Keratinocyte (primary cell): ENCODE measurements at regions not wholly inside any gene's neighbourhood (a gene's known extent, or its start where the extent isn't known, plus 50 kb on each side); places are given as distances from the start of the nearest gene placed in this dataset.

ENCODE experiments used
- DNase-seq: peaks from one replicate; pipeline ENCODE4 v3.0.0-alpha.2; 2011; ENCODE audit warnings: low read depth, missing footprints, low spot score
- FAIRE-seq: peaks from 2 replicates; lab custom pipeline; 2011; peaks lifted over from hg19 to GRCh38; lab: Jason Lieb, UNC
- H2AFZ ChIP-seq: 2 replicates; pipeline ENCODE4 v1.6.0; 2012; ENCODE audit warnings: low read length, control low read depth, inconsistent platforms; ENCODE audit not compliant: control insufficient read depth
- H3K27ac ChIP-seq: 2 replicates; pipeline ENCODE4 v1.5.1; 2011; ENCODE audit warnings: low read length; ENCODE audit not compliant: control insufficient read depth, insufficient read depth
- H3K27me3 ChIP-seq: 3 replicates; pipeline ENCODE4 v1.6.0; 2011; ENCODE audit warnings: low read length; ENCODE audit not compliant: control insufficient read depth, insufficient read depth; ENCODE audit errors: extremely low read depth
- H3K36me3 ChIP-seq, 2 experiments: 2 replicates in 1 of 2; 3 replicates in 1 of 2; pipeline ENCODE4 v1.5.1; 2011; ENCODE audit warnings: low read length in 2 of 2, mild to moderate bottlenecking in 1 of 2; ENCODE audit not compliant: control insufficient read depth in 2 of 2, insufficient read depth in 2 of 2; ENCODE audit errors: extremely low read depth in 1 of 2
- H3K4me1 ChIP-seq: 3 replicates; pipeline ENCODE4 v1.5.1; 2011; ENCODE audit warnings: low read length; ENCODE audit not compliant: control insufficient read depth, insufficient read depth; ENCODE audit errors: extremely low read depth
- H3K4me2 ChIP-seq: 3 replicates; pipeline ENCODE4 v1.6.0; 2011; ENCODE audit warnings: low read depth, low read length; ENCODE audit not compliant: control insufficient read depth, insufficient read depth; ENCODE audit errors: extremely low read depth
- H3K4me3 ChIP-seq, 3 experiments: fragments of 200-600 bp in 1 of 3; sonication (generic) in 1 of 3; 2 replicates in 2 of 3; 3 replicates in 1 of 3; pipeline ENCODE4 v1.5.1; 2011 to 2016; ENCODE audit warnings: low read length in 3 of 3, mild to moderate bottlenecking in 3 of 3, control low read depth in 2 of 3, inconsistent platforms in 1 of 3, low read depth in 1 of 3, mixed read lengths in 1 of 3, mixed run types in 1 of 3, moderate library complexity in 1 of 3; ENCODE audit not compliant: control insufficient read depth in 2 of 3, insufficient read depth in 2 of 3; ENCODE audit errors: extremely low read depth in 1 of 3
- H3K79me2 ChIP-seq: 2 replicates; pipeline ENCODE4 v1.6.0; 2012; ENCODE audit warnings: low read length; ENCODE audit not compliant: control insufficient read depth, insufficient read depth
- H3K9ac ChIP-seq: 3 replicates; pipeline ENCODE4 v1.6.0; 2011; ENCODE audit warnings: low read length; ENCODE audit not compliant: control insufficient read depth, insufficient read depth; ENCODE audit errors: extremely low read depth
- H3K9me1 ChIP-seq: 3 replicates; pipeline ENCODE4 v1.6.0; 2011; ENCODE audit warnings: low read length; ENCODE audit not compliant: control insufficient read depth, insufficient read depth; ENCODE audit errors: extremely low read depth
- H3K9me3 ChIP-seq: 2 replicates; pipeline ENCODE4 v1.5.1; 2012; ENCODE audit warnings: low read depth, low read length; ENCODE audit not compliant: control insufficient read depth
- H4K20me1 ChIP-seq: 3 replicates; pipeline ENCODE4 v1.6.0; 2011; ENCODE audit warnings: low read length; ENCODE audit not compliant: control insufficient read depth, insufficient read depth; ENCODE audit errors: extremely low read depth
- EZH2 ChIP-seq: IDR thresholded peaks from one replicate; pipeline ENCODE4 v1.6.1; 2012; ENCODE audit warnings: inconsistent platforms, mild to moderate bottlenecking, low read length, moderate library complexity
- dilution Hi-C: fragments of 300-500 bp; cut with MboI; formaldehyde crosslinking; loops from one replicate; pipeline ENCODE4 v1.7.0; 2020; ENCODE audit warnings: low sequenced_read_pairs; ENCODE audit not compliant: extremely low pct_ligation_motif_present
- TF ChIP-seq, protein P1 (sequence below), 3 experiments: IDR thresholded peaks in 1 of 3; conservative IDR thresholded peaks in 1 of 3; optimal IDR thresholded peaks in 1 of 3; 2 replicates in 2 of 3; 3 replicates in 1 of 3; pipeline versions ENCODE3 to v1.5.1; 2011; ENCODE audit warnings: low read length in 3 of 3, mild to moderate bottlenecking in 3 of 3, moderate library complexity in 2 of 3, control low read depth in 1 of 3, inconsistent platforms in 1 of 3; ENCODE audit not compliant: insufficient read depth in 2 of 3; ENCODE audit errors: extremely low read depth in 1 of 3

GRCh38 chr7:25754333-25754732, 397.7 kb upstream of the NFE2L3 start:
- Histone ChIP-seq H3K79me2 (no peaks in the 10 kb centered on the region), H3K9ac (no peak overlapping the region), H3K4me1 (peaks cover 17% of the 10 kb centered on the region), H3K27ac (no peak overlapping the region), H4K20me1 (no peaks in the 10 kb centered on the region), H3K36me3 (no peaks in the 10 kb centered on the region), H2AFZ (no peak overlapping the region), H3K9me3 (no peaks in the 10 kb centered on the region), H3K4me3 (no peak overlapping the region), H3K9me1 (no peaks in the 10 kb centered on the region), H3K4me2 (no peak overlapping the region), H3K27me3 (no peaks in the 10 kb centered on the region)
- FAIRE-seq (no peak), DNase-seq (no peak)
- no peak for TF ChIP-seq EZH2
- TF ChIP-seq, protein P1, sequence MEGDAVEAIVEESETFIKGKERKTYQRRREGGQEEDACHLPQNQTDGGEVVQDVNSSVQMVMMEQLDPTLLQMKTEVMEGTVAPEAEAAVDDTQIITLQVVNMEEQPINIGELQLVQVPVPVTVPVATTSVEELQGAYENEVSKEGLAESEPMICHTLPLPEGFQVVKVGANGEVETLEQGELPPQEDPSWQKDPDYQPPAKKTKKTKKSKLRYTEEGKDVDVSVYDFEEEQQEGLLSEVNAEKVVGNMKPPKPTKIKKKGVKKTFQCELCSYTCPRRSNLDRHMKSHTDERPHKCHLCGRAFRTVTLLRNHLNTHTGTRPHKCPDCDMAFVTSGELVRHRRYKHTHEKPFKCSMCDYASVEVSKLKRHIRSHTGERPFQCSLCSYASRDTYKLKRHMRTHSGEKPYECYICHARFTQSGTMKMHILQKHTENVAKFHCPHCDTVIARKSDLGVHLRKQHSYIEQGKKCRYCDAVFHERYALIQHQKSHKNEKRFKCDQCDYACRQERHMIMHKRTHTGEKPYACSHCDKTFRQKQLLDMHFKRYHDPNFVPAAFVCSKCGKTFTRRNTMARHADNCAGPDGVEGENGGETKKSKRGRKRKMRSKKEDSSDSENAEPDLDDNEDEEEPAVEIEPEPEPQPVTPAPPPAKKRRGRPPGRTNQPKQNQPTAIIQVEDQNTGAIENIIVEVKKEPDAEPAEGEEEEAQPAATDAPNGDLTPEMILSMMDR (optimal IDR thresholded peaks at IDR 0.05 in 1 of 3, IDR thresholded peaks at IDR 0.05 in 1 of 3, conservative IDR thresholded peaks at IDR 0.05 in 1 of 3; ENCODE audit: extremely low read depth in 1 of 3, insufficient read depth in 2 of 3, low read length in 3 of 3) = no peak
- dilution Hi-C loops = no loop called here

GRCh38 chr7:25754751-25755150, 397.2 kb upstream of the NFE2L3 start:
- Histone ChIP-seq H3K9me3 (no peaks in the 10 kb centered on the region), H3K27me3 (no peaks in the 10 kb centered on the region), H3K4me3 (no peak overlapping the region), H3K4me2 (no peak overlapping the region), H3K36me3 (no peaks in the 10 kb centered on the region), H3K27ac (no peak overlapping the region), H3K9ac (no peak overlapping the region), H3K9me1 (no peaks in the 10 kb centered on the region), H3K79me2 (no peaks in the 10 kb centered on the region), H3K4me1 (peaks cover 17% of the 10 kb centered on the region), H2AFZ (no peak overlapping the region), H4K20me1 (no peaks in the 10 kb centered on the region)
- FAIRE-seq (no peak), DNase-seq (no peak)
- dilution Hi-C loops = loop anchor here (5.0 kb wide), 1 partner anchor 38 kb away; no protein-coding TSS in a partner anchor
- TF ChIP-seq EZH2 = no peak
- TF ChIP-seq, protein P1 (optimal IDR thresholded peaks at IDR 0.05 in 1 of 3, IDR thresholded peaks at IDR 0.05 in 1 of 3, conservative IDR thresholded peaks at IDR 0.05 in 1 of 3; ENCODE audit: extremely low read depth in 1 of 3, insufficient read depth in 2 of 3, low read length in 3 of 3) = no peak
